ENCODE measurements at regions not wholly inside any gene's neighbourhood (a gene's known extent, or its start where the extent isn't known, plus 50 kb on each side); places are given as distances from the start of the nearest gene placed in this dataset.

- TF ChIP-seq BCL11A (IDR thresholded peaks at IDR 0.05; ENCODE audit: low read depth, low read length) (no peak), CEBPB (IDR thresholded peaks at IDR 0.05; ENCODE audit: borderline replicate concordance in 1 of 2, low read depth in 2 of 2, low read length in 2 of 2) (no peak), CTCF (IDR thresholded peaks at IDR 0.05 in 2 of 3, conservative IDR thresholded peaks at IDR 0.05 in 1 of 3; ENCODE audit: control insufficient read depth in 2 of 3, extremely low read depth in 1 of 3, insufficient read depth in 1 of 3, low read depth in 3 of 3, low read length in 3 of 3) (no peak), REST (IDR thresholded peaks at IDR 0.05; ENCODE audit: low read depth, low read length) (no peak), TCF7 (IDR thresholded peaks at IDR 0.05; ENCODE audit: borderline replicate concordance) (no peak), ATF7 (IDR thresholded peaks at IDR 0.05; ENCODE audit: low read depth) (no peak), SP1 (IDR thresholded peaks at IDR 0.05; ENCODE audit: low read depth, low read length) (no peak), USF2 (IDR thresholded peaks at IDR 0.05; ENCODE audit: borderline replicate concordance, low read depth, low read length) (no peak), ASH2L (IDR thresholded peaks at IDR 0.05; ENCODE audit: borderline replicate concordance, low read depth) (no peak), CREB1 (IDR thresholded peaks at IDR 0.05; ENCODE audit: low read depth) (no peak), RAD21 (IDR thresholded peaks at IDR 0.05; ENCODE audit: insufficient read depth, low read depth, low read length) (no peak)
Observed at GRCh38 chr16:73764321-73764720, 532.3 kb upstream of the PSMD7 start.
